CD1c-positive myeloid dendritic cell (primary cell): ENCODE measurements at regions not wholly inside any gene's neighbourhood (a gene's known extent, or its start where the extent isn't known, plus 50 kb on each side); places are given as distances from the start of the nearest gene placed in this dataset.
A peak's percentile ranks its signal among the peaks of the same experiment; 100 is the strongest.

ENCODE experiments used
- DNase-seq: peaks from one replicate; pipeline ENCODE4 v3.0.0-alpha.2; 2016; ENCODE audit errors: extremely low spot score

DNA sequence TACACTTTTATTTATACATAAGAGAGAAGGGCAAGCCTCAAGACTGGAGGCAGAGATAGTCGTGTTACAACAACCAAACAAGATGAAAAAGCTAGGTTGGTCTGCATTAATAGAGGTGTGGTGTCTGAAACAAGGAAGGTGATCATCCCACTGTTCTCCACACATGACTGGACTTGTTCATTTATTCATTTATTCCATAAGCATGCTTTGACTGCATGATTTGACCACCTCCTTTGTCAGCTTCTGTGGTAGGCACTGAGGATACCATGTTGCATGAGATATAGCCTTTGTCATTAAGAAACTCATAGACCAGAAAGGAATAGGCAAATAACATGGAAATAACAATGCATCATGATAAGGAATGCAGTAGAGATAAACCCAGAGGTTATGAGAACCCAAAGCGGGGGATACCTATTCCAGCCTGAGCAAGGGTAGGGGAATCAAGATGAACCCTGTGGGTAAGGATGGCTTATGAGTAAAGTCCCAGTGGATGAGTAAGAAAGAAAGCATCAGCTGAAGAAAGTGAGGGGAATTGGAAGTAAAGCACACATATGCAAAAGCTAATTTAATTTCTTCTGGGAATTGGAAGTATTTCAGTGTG lies 173.7 kb upstream of the FGGY start:
- DNase-seq: no peak

DNA sequence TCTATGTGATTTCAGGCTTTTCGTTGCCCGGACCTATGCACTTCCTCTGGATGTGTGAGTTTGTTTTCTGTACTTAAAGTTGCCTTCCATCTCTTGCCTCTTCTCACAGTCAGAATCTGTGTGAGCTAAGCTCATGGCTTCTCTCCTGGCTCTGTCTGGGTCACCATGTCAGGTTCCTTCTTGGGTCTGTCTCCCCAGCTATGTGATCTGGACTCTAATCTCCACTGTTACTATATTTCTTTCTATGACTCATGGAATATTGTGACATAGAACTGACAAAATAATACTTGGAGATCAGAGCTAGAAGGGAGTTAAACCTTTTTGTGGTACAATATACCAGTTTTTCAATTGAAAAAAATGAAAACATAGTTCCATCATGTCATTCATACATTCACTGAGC lies 172.7 kb upstream of the FGGY start:
- DNase-seq: no peak

DNA sequence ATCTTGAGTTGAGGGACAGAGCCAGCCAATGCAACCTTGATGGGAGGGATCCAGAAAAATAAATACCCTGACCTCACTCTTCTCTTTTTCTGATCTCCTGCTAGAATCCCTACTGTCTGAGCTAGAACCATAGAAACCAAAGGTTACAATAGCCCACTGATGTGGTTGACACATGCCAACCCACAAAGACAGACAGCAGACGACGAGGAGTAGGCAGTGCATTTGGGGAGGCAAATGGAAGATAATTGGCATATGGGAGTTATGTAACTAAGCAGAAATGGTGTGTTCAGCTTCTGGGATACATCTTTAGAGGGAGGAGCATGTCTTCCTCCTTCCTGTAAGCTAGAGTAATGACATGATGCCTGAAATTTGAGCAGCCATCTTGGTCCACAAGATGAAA lies 171.7 kb upstream of the FGGY start:
- DNase-seq: no peak

- DNase-seq: no peak
Measured at GRCh38 chr1:59125676-59126320, 171.1 kb upstream of the FGGY start.

DNA sequence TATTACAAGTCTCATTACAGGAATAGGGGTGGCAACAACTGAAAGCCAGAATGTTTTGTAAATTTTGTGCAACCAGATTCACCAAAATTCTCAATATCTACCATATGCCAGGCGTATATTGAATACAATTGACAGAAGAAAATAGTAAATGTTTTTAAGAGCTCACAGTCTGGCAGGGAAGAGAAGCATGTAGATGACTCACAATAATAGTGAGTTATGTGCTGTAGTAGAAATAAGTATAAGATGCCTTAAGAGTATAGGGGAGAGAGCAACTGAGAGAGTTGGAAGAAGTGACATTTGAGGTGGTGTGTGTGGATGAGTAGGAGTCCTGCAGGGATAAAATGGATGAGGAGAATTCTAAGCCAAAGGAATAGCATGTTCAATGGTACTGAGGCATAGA lies 170.5 kb upstream of the FGGY start:
- DNase-seq: no peak

GRCh38 chr1:59128239-59128736 lies 168.6 kb upstream of the FGGY start:
- no peak for DNase-seq

GRCh38 chr1:59128784-59129227 lies 168.1 kb upstream of the FGGY start:
- DNase-seq: no peak

DNA sequence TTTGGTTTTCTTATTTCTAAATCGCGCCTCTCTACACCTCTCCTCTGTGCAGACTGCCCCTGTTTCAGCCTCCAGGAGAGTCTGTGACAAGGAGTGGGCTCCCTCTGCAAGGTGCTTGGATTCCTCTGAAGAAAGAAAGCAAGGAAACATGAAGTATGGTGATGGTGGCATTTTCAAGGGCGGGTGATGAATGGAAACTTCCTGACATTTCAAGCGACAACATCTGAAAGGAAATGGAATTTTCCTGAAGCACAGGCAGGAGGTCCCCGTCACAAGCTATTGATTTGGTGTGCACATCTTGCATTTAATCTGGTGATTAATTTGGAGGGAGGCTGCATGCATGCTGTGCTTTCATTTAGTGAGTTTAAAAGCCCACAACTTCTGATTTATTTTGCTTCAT lies 164.6 kb upstream of the FGGY start:
- no peak for DNase-seq

DNA sequence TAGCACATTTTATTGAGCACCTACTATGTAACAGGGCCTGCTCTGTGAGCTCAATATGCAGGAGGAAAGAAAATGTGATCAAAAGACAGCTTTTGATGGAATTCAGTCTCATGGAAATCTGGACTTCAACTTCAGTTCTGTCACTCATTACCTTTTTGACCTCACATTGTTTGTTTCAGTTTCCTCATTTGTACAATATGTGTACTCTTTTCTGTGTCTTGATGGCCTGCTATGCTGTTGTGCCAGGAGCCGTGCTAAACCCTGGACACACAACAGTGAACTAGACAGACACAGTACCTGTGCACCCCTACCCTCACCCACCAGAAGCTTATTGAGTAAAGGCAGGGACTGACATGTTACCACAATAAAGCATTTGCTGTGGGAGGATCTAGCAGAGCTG lies 162.9 kb upstream of the FGGY start:
- no peak for DNase-seq

- DNase-seq: no peak
Measured at GRCh38 chr1:59135761-59136255, 161.1 kb upstream of the FGGY start.

DNA sequence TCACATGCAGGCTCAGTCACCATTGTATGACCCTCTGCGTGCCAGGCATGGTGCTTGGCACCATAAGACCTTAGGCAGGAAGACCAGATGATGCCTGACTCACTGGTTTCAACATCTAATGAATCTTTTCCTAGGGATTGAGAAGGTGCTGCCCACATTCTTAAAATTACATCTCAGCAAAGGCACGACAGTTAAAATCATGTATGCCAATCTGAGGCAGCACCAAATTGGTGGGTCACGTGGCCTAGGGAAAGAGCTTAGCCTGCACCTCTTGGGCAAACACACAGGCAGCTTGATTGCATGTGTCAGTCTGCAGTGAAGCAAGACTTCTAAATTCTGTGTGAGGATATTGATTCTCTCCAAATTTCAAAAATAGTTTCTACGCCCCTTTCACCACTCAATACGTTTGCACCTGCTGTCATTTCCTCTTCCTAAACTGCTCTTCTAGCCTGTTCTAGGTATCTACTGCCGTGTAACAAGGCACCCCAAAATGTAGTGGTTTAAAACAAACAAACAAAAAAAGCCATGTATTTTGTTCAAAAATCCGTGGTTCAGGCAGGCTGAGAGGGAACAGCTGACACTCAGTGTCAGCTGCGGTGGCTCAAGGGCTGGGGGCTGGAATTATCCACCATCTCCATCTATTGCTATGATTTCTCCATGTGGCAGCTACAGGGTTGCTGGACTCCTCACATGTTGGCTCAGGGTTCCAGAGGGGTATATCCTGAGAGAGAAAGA lies 160.2 kb upstream of the FGGY start:
- peak; percentile 6 for DNase-seq

GRCh38 chr1:59137276-59137615 lies 159.6 kb upstream of the FGGY start:
- peak; percentile 27 for DNase-seq

DNA sequence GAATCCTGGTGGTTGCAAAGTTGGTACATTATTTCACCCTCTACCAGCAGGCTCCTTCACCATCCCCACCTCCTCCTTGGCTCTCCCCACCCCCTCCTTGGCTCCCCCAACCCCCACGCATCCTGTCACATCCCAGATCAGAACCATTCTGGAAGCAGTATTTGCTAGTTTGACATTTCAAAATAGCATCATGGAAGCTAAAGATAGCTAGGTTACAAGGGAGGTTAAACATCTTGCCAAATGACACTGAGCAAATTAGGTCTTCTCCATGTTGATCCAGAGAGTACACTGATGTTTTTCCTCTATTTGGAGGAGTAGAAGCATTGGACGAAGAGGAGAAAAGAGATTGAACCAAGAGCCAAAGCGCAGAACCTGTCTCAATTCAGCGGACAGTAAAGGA lies 158.9 kb upstream of the FGGY start:
- DNase-seq: no peak

DNA sequence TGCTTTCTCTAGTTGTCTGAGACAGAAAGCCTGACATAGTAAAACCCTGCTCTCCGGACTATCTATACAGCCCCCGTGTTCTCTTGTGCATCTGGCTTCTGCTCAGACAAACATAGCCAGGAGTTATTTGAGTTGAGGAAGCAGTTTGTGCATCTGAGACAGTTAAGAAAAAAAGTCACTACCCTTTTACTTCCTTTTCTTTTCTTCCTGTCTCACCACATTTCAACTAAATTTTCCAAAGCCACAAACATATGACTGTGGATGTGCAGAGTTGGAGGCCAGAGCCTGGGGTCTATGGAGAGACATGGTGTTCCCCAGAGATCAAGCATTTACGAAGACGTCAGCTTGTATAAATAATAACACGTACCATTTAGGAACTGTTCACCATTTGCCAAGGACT lies 158.5 kb upstream of the FGGY start:
- DNase-seq: peak; percentile 52

DNA sequence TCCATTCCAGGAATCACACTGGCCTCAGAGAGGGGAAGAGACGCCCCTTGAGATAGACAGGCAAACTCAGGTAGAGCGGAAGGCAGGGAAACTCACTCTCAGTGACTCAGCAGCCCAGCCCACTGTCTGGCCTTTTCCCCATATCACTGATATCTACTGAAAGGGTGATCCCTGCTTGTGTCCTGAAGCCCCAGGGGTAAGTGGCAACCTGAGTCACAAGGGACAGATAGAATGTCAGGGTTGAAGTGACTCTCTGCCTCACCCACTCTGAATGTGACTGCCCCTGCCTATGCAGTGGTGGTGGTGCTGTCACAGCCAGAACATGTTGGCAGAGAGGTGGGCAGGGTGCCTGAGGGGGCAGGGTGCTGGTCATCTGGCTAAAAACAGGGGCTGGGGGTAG lies 157.5 kb upstream of the FGGY start:
- peak; percentile 20 for DNase-seq

GRCh38 chr1:59141267-59141863 lies 155.5 kb upstream of the FGGY start:
- no peak for DNase-seq

DNA sequence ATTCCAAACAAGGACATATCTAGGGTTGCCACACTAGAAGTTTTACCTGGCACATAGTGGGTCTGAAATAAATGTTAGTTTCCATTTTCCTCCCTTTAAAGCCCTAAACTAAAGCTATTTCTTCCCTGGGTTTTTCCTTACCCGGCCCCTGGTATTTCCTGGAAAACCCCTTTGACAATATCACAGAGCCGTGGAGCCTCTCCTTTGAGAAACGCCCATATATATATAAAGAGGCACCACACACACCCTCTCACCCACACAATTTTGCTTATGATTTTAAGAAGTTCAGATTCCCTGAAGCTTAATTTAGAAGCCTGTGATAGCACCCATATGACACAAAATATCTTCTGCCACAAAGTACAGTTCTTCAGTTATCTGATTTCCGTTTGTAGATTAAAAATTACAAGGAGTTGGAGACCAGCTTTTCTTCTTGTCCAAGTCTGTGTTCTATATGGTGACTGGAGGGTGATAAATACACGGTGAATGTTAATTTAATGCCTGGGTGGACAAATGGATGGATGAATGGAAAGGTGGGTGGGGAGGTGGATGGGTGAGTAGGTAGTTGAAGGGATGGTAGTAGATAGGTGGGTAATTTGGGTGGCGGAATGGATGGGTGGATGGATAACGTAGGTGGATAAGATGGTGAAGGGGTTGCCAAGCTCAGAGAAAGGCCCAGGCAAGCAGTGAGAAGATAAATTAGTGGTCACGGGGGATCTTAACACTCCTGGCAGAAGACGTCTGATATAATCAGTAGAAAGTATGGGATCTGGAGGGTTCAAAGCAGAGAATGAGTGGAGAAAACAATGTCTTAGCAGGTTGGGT lies 154.4 kb upstream of the FGGY start:
- peak; percentile 11 for DNase-seq

- peak; percentile 77 for DNase-seq
Measured at GRCh38 chr1:59143133-59143487, 153.8 kb upstream of the FGGY start.

- no peak for DNase-seq
Measured at GRCh38 chr1:59143811-59144210, 153.1 kb upstream of the FGGY start.

DNA sequence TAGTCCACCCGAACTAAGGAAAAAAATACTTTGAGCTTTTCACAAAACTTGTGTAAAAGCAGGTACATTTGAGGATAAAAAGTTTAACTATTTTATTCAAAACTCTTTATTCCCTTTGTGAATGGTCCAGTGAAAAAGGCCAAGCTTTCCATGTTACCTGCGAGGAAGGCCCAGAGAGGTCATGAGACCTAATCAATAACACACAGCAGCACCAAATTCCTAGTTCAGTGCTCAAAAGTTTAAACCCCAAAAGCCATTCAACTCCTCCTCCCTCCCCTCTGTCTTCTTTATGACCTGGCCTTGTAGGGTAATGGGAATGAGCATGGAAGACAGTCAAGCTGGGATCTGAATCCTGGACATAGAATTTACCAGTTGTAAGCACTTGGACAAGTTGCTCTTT lies 151.9 kb upstream of the FGGY start:
- no peak for DNase-seq

DNA sequence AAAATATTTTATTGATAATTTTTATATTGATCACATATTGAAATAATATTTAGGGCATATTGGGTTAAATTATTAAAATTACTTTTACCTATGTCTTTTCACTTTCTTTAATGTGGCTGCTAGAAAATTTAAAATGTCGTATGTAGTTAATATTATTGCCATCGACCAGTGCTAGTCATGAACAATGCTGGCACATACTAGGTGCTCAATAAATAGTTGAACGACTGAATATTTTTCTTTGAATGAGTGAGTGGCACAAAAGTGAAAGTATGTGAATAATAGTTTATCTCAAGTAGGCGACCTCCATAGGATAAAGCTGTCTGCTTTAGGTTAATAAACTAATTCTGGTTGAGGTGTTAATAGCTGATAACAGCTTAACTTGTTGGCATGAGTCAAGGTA lies 150.8 kb upstream of the FGGY start:
- no peak for DNase-seq
